Tibial artery (tissue), 4 donors: ENCODE measurements at regions not wholly inside any gene's neighbourhood (a gene's known extent, or its start where the extent isn't known, plus 50 kb on each side); places are given as distances from the start of the nearest gene placed in this dataset.

Experiments used
- DNase-seq, 2 donors: peaks; one replicate each; pipeline ENCODE4 v3.0.0-alpha.2; 2019
- H3K27ac ChIP-seq, 2 donors: fragments of 200-600 bp; sonication (generic) in 1 of 2; 1 replicate in 1 of 2; 2 replicates in 1 of 2; pipeline ENCODE4 v1.5.1; 2018 to 2019; ENCODE audit warnings: mild to moderate bottlenecking in 1 of 2
- H3K27me3 ChIP-seq, 2 donors: fragments of 200-600 bp; sonication (generic) in 1 of 2; one replicate each; pipeline versions ENCODE4 v1.5.1 to v1.6.0; 2016 to 2019
- H3K36me3 ChIP-seq, 3 donors: fragments of 200-600 bp; sonication (generic) in 2 of 3; one replicate each; pipeline ENCODE4 v1.5.1; 2016 to 2019; ENCODE audit warnings: mild to moderate bottlenecking in 2 of 3
- H3K4me1 ChIP-seq, 4 donors: fragments of 200-600 bp; sonication (generic) in 2 of 4; 1 replicate in 3 of 4; 2 replicates in 1 of 4; pipeline ENCODE4 v1.5.1; 2016 to 2019
- H3K4me3 ChIP-seq, 2 donors: fragments of 200-600 bp; sonication (generic) in 1 of 2; 1 replicate in 1 of 2; 2 replicates in 1 of 2; pipeline ENCODE4 v1.5.1; 2018 to 2019; ENCODE audit warnings: mild to moderate bottlenecking in 2 of 2
- H3K9me3 ChIP-seq, 3 donors: fragments of 200-600 bp; sonication (generic) in 1 of 3; one replicate each; pipeline ENCODE4 v1.5.1; 2016 to 2019
- CTCF ChIP-seq, 2 experiments: fragments of 200-600 bp in 1 of 2; fragments of 450-650 bp in 1 of 2; IDR thresholded peaks; one replicate each; pipeline ENCODE4 v1.5.1; 2017 to 2019; ENCODE audit warnings: antibody characterized with exemption in 2 of 2, mild to moderate bottlenecking in 1 of 2, moderate library complexity in 1 of 2
- intact Hi-C: fragments of 100-400 bp; cut with DNase I; formaldehyde crosslinking; loops from one replicate; pipeline ENCODE4 v1.15.0; 2023; ENCODE audit warnings: low total_unique reads

- Histone ChIP-seq H3K27ac (no peak overlapping the region), H3K27me3 (no peaks in the 10 kb centered on the region), H3K36me3 (no peaks in the 10 kb centered on the region), H3K4me3 (no peak overlapping the region), H3K9me3 (no peaks in the 10 kb centered on the region), H3K4me1 (no peaks in the 10 kb centered on the region)
- intact Hi-C loops: no loop called here
- no peak for DNase-seq
- TF ChIP-seq CTCF (IDR thresholded peaks at IDR 0.05): no peak
These were observed 295.2 kb downstream of the SS18 start for GRCh38 chr18:25795213-25795612.

GRCh38 chr18:25787276-25787675 is 303.1 kb downstream of the SS18 start:
- H3K4me3 ChIP-seq: no peak overlapping the region
- H3K9me3 ChIP-seq: no peaks in the 10 kb centered on the region
- no peaks in the 10 kb centered on the region for H3K4me1 ChIP-seq
- no peak for TF ChIP-seq CTCF (IDR thresholded peaks at IDR 0.05)
- H3K36me3 ChIP-seq: no peaks in the 10 kb centered on the region
- no peak overlapping the region for H3K27ac ChIP-seq
- intact Hi-C loops: no loop called here
- no peak for DNase-seq
- no peaks in the 10 kb centered on the region for H3K27me3 ChIP-seq

- no peak for DNase-seq
- Histone ChIP-seq H3K9me3 (no peaks in the 10 kb centered on the region), H3K27ac (no peak overlapping the region), H3K4me3 (no peak overlapping the region), H3K27me3 (no peaks in the 10 kb centered on the region), H3K36me3 (no peaks in the 10 kb centered on the region), H3K4me1 (no peaks in the 10 kb centered on the region)
- intact Hi-C loops: no loop called here
- TF ChIP-seq CTCF (IDR thresholded peaks at IDR 0.05): no peak
These were observed 303.7 kb downstream of the SS18 start for GRCh38 chr18:25786758-25787157.

- intact Hi-C loops: no loop called here
- no peak for DNase-seq
- H3K27me3 ChIP-seq: no peaks in the 10 kb centered on the region
- no peak overlapping the region for H3K4me3 ChIP-seq
- no peaks in the 10 kb centered on the region for H3K36me3 ChIP-seq
- H3K4me1 ChIP-seq: no peaks in the 10 kb centered on the region
- no peaks in the 10 kb centered on the region for H3K9me3 ChIP-seq
- no peak for TF ChIP-seq CTCF (IDR thresholded peaks at IDR 0.05)
- H3K27ac ChIP-seq: no peak overlapping the region
These were observed 310.3 kb downstream of the SS18 start for GRCh38 chr18:25780105-25780504.

GRCh38 chr18:25771796-25772195 is 318.6 kb downstream of the SS18 start:
- TF ChIP-seq CTCF (IDR thresholded peaks at IDR 0.05): no peak
- Histone ChIP-seq H3K4me3 (no peak overlapping the region), H3K4me1 (no peaks in the 10 kb centered on the region), H3K27ac (no peak overlapping the region), H3K36me3 (no peaks in the 10 kb centered on the region), H3K27me3 (no peaks in the 10 kb centered on the region), H3K9me3 (no peaks in the 10 kb centered on the region)
- DNase-seq: no peak
- intact Hi-C loops: no loop called here

GRCh38 chr18:25764777-25765176 is 325.6 kb downstream of the SS18 start:
- Histone ChIP-seq H3K4me1 (no peaks in the 10 kb centered on the region), H3K27me3 (no peaks in the 10 kb centered on the region), H3K4me3 (no peak overlapping the region), H3K9me3 (no peaks in the 10 kb centered on the region), H3K36me3 (no peaks in the 10 kb centered on the region), H3K27ac (no peak overlapping the region)
- DNase-seq: no peak
- intact Hi-C loops: no loop called here
- TF ChIP-seq CTCF (IDR thresholded peaks at IDR 0.05): no peak
